Stimulated activated CD4-positive, alpha-beta T cell treated with anti-CD3 and anti-CD28 coated beads, Interleukin-12 subunit alpha, Interleukin-12 subunit beta, amount 100 ng/mL, for 48 hours (primary cell): ENCODE measurements at regions not wholly inside any gene's neighbourhood (a gene's known extent, or its start where the extent isn't known, plus 50 kb on each side); places are given as distances from the start of the nearest gene placed in this dataset.

Experiments used
- DNase-seq, 3 donors: peaks; one replicate each; pipeline ENCODE4 v3.0.0-alpha.2; 2020; ENCODE audit warnings: low read depth in 2 of 3, low spot score in 1 of 3

GRCh38 chr10:42950606-42951485, 126.0 kb upstream of the RET start:
- DNase-seq: no peak

GRCh38 chr10:42951486-42952251, 125.2 kb upstream of the RET start:
- no peak for DNase-seq

GRCh38 chr10:42952349-42952748, 124.5 kb upstream of the RET start:
- no peak for DNase-seq

GRCh38 chr10:42952931-42953683, 123.8 kb upstream of the RET start:
- no peak for DNase-seq

- DNase-seq: no peak
These were observed 122.9 kb upstream of the RET start for GRCh38 chr10:42953684-42954674.

- no peak for DNase-seq
These were observed 121.9 kb upstream of the RET start for GRCh38 chr10:42954766-42955492.

- no peak for DNase-seq
These were observed 121.4 kb upstream of the RET start for GRCh38 chr10:42955493-42955889.

GRCh38 chr10:42956045-42956444, 120.8 kb upstream of the RET start:
- no peak for DNase-seq

- no peak for DNase-seq
These were observed 118.6 kb upstream of the RET start for GRCh38 chr10:42958142-42958868.

GRCh38 chr10:42959833-42960232, 117.0 kb upstream of the RET start:
- no peak for DNase-seq

GRCh38 chr10:42960491-42960990, 116.3 kb upstream of the RET start:
- no peak for DNase-seq

GRCh38 chr10:42960991-42961795, 115.7 kb upstream of the RET start:
- DNase-seq: no peak

- DNase-seq: no peak
These were observed 115.1 kb upstream of the RET start for GRCh38 chr10:42961796-42962109.

GRCh38 chr10:42962110-42962901, 114.6 kb upstream of the RET start:
- no peak for DNase-seq

GRCh38 chr10:42962902-42963231, 114.0 kb upstream of the RET start:
- no peak for DNase-seq

- DNase-seq: no peak
These were observed 113.6 kb upstream of the RET start for GRCh38 chr10:42963312-42963711.

- no peak for DNase-seq
These were observed 107.7 kb upstream of the RET start for GRCh38 chr10:42969147-42969546.

- DNase-seq: no peak
These were observed 107.0 kb upstream of the RET start for GRCh38 chr10:42969909-42970308.
